Fibroblast of lung (primary cell): ENCODE measurements at regions not wholly inside any gene's neighbourhood (a gene's known extent, or its start where the extent isn't known, plus 50 kb on each side); places are given as distances from the start of the nearest gene placed in this dataset.

Source experiments
- DNase-seq, 2 donors: peaks; one replicate each; pipeline versions ENCODE4 v3.0.0 to v3.0.0-alpha.2; 2010; ENCODE audit warnings: low read depth in 2 of 2
- H2AFZ ChIP-seq: 2 replicates; pipeline ENCODE4 v1.5.1; 2012; ENCODE audit warnings: low read length, control low read depth, inconsistent platforms
- H3K27ac ChIP-seq: 2 replicates; pipeline ENCODE4 v1.5.1; 2011; ENCODE audit warnings: low read length, control low read depth; ENCODE audit not compliant: insufficient read depth
- H3K27me3 ChIP-seq: 2 replicates; pipeline ENCODE4 v1.5.1; 2011; ENCODE audit warnings: mild to moderate bottlenecking, low read length; ENCODE audit not compliant: control insufficient read depth, insufficient read depth
- H3K36me3 ChIP-seq: 2 replicates; pipeline ENCODE4 v1.5.1; 2011; ENCODE audit warnings: low read length; ENCODE audit not compliant: control insufficient read depth, insufficient read depth
- H3K4me1 ChIP-seq: 2 replicates; pipeline ENCODE4 v1.5.1; 2011; ENCODE audit warnings: low read length; ENCODE audit not compliant: control insufficient read depth, insufficient read depth; ENCODE audit errors: extremely low read depth
- H3K4me2 ChIP-seq: 2 replicates; pipeline ENCODE4 v1.5.1; 2011; ENCODE audit warnings: low read length, control low read depth; ENCODE audit not compliant: insufficient read depth; ENCODE audit errors: extremely low read depth
- H3K4me3 ChIP-seq, 4 experiments: fragments of 200-600 bp in 1 of 4; sonication (generic) in 1 of 4; replicated peaks in 1 of 4; 2 replicates each; pipeline ENCODE4 v1.5.1; 2011 to 2016; ENCODE audit warnings: low read length in 4 of 4, low read depth in 3 of 4, mild to moderate bottlenecking in 3 of 4, control low read depth in 2 of 4, inconsistent platforms in 1 of 4, mixed read lengths in 1 of 4; ENCODE audit not compliant: insufficient read depth in 1 of 4; ENCODE audit errors: control extremely low read depth in 1 of 4
- H3K79me2 ChIP-seq: 2 replicates; pipeline ENCODE4 v1.5.1; 2012; ENCODE audit warnings: mild to moderate bottlenecking, low read length, inconsistent platforms; ENCODE audit not compliant: control insufficient read depth, insufficient read depth
- H3K9ac ChIP-seq: 2 replicates; pipeline ENCODE4 v1.5.1; 2011; ENCODE audit warnings: mild to moderate bottlenecking, low read length, control low read depth; ENCODE audit not compliant: insufficient read depth
- H3K9me3 ChIP-seq: 2 replicates; pipeline ENCODE4 v1.5.1; 2012; ENCODE audit warnings: low read depth, low read length; ENCODE audit not compliant: control insufficient read depth, insufficient read depth
- H4K20me1 ChIP-seq: 2 replicates; pipeline ENCODE4 v1.5.1; 2011; ENCODE audit warnings: low read length; ENCODE audit not compliant: control insufficient read depth, insufficient read depth; ENCODE audit errors: extremely low read depth
- CTCF ChIP-seq, 2 donors: IDR thresholded peaks in 1 of 2; conservative IDR thresholded peaks in 1 of 2; 1 replicate in 1 of 2; 2 replicates in 1 of 2; pipeline ENCODE4 v1.5.1; 2011 to 2012; ENCODE audit warnings: low read length in 2 of 2, control low read depth in 1 of 2, inconsistent platforms in 1 of 2, low read depth in 1 of 2, mild to moderate bottlenecking in 1 of 2
- EZH2 ChIP-seq: IDR thresholded peaks from 2 replicates; pipeline ENCODE4 v1.5.1; 2012; ENCODE audit warnings: low read length, control low read depth, mild to moderate bottlenecking; ENCODE audit errors: missing control alignments

DNA sequence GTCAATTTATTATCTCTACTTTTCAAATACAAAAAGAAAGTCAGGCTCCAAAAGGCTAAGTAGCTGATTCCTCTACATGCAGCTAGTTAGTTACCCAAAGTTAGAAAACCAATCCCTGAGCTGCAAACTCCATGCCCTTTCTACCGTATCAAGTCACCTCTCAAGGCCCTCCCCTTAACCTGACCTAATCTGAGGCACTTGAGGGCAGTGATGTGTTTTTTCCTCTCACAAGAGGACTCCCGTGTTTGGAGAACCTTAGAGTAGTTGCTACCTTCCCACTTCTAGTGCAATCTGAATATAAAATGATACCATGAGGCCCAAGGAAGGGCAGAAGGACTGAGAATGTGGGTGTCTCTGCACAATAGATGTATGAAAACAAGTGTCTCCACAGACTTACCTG is 907.9 kb upstream of the CELF4 start:
- no peak for DNase-seq
- Histone ChIP-seq H3K9ac (no peak overlapping the region), H3K36me3 (no peaks in the 10 kb centered on the region), H3K27me3 (no peaks in the 10 kb centered on the region), H3K27ac (no peak overlapping the region), H3K79me2 (no peaks in the 10 kb centered on the region), H3K9me3 (no peaks in the 10 kb centered on the region), H3K4me2 (no peak overlapping the region), H3K4me1 (no peaks in the 10 kb centered on the region), H3K4me3 (no peak overlapping the region), H2AFZ (no peak overlapping the region), H4K20me1 (no peaks in the 10 kb centered on the region)
- TF ChIP-seq EZH2, result no peak
- no peak for TF ChIP-seq CTCF (conservative IDR thresholded peaks at IDR 0.05 in 1 of 2, IDR thresholded peaks at IDR 0.05 in 1 of 2; ENCODE audit: low read depth in 1 of 2, low read length in 2 of 2)

- Histone ChIP-seq H3K4me3 (no peak overlapping the region), H4K20me1 (no peaks in the 10 kb centered on the region), H3K36me3 (no peaks in the 10 kb centered on the region), H3K4me2 (no peak overlapping the region), H3K27me3 (no peaks in the 10 kb centered on the region), H3K9me3 (no peaks in the 10 kb centered on the region), H3K79me2 (no peaks in the 10 kb centered on the region), H3K4me1 (no peaks in the 10 kb centered on the region), H3K9ac (no peak overlapping the region), H3K27ac (no peak overlapping the region), H2AFZ (no peak overlapping the region)
- TF ChIP-seq CTCF (conservative IDR thresholded peaks at IDR 0.05 in 1 of 2, IDR thresholded peaks at IDR 0.05 in 1 of 2; ENCODE audit: low read depth in 1 of 2, low read length in 2 of 2) (no peak), EZH2 (no peak)
- DNase-seq, result no peak
Observed at GRCh38 chr18:38470421-38470820, 904.8 kb upstream of the CELF4 start.

DNA sequence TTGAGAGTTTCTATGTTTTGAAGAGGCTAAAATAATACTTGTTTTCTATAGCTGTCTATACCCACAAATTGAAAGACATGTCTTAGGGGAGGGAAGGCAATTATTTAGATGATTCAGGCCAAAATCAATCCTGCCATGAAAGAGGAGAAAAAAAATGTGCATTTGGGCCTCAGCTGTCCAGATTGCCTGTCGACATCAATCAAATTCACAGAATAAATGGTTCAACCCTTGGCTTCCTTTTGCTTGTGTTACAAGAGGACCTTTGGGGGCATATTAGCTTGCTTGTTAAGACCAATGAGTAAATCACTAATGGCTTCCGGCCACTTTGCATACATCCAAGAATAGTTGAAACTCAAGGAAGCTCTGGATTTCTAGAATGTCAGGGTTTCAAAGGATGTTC is 900.8 kb upstream of the CELF4 start:
- Histone ChIP-seq H3K27me3 (no peaks in the 10 kb centered on the region), H4K20me1 (no peaks in the 10 kb centered on the region), H3K4me1 (no peaks in the 10 kb centered on the region), H3K4me3 (no peak overlapping the region), H3K9me3 (no peaks in the 10 kb centered on the region), H3K27ac (no peak overlapping the region), H2AFZ (no peak overlapping the region), H3K9ac (no peak overlapping the region), H3K36me3 (no peaks in the 10 kb centered on the region), H3K79me2 (no peaks in the 10 kb centered on the region), H3K4me2 (no peak overlapping the region)
- no peak for TF ChIP-seq CTCF (conservative IDR thresholded peaks at IDR 0.05 in 1 of 2, IDR thresholded peaks at IDR 0.05 in 1 of 2; ENCODE audit: low read depth in 1 of 2, low read length in 2 of 2)
- no peak for TF ChIP-seq EZH2
- no peak for DNase-seq
